Neural cell (in vitro differentiated cells): ENCODE measurements at regions not wholly inside any gene's neighbourhood (a gene's known extent, or its start where the extent isn't known, plus 50 kb on each side); places are given as distances from the start of the nearest gene placed in this dataset.

Source experiments
- POLR2AphosphoS5 ChIP-seq: IDR thresholded peaks from 2 replicates; pipeline ENCODE4 v1.6.1; 2012
- TAF1 ChIP-seq: IDR thresholded peaks from 2 replicates; pipeline ENCODE4 v1.6.1; 2012; ENCODE audit warnings: low read depth

DNA sequence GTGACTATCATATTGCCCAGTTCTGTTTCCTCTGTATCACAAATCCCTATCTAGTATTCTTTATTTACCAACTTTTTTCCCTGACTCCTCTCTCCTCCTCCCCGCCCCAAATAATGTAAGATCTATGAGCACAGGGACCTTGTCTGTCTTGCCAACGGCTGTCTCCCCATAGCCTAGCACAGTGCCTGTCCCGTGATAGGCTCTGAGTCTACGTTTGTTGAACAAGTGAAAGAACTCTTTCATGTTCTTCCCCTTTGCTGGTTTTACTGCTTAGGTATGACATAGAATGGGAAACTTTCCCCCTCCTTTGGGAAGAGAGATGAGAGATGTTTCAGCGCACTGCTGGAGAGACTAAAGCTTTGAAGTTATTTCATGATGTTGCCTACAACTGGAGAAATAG is 367.0 kb downstream of the PRDM2 start:
- TF ChIP-seq POLR2AphosphoS5 (no peak), TAF1 (no peak)
